ENCODE measurements at regions not wholly inside any gene's neighbourhood (a gene's known extent, or its start where the extent isn't known, plus 50 kb on each side); places are given as distances from the start of the nearest gene placed in this dataset.
"Not testable (repeated sequence)": the region's sequence is repeated elsewhere in the genome, so short reads cannot be mapped to it uniquely, and the experiment has no call there.

DNA sequence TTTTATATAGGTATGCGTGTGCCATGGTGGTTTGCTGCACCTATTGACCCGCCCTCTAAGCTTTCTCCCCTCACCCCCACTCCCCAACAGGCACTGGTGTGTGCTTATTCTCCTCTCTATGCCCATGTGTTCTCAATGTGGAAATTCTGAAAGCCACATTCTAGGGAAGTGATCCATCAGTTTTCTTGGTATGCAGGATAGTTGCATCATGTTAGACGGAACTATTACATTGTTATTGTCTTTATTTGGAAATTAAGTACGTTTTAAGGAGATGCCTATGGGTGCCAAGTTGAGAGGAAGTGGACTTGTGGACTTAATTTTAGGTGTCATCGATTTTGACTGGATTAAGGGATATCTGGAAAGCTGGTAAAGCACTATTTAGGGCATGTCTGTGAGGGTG, 204.6 kb downstream of the RBM46 start:
- H3K4me3 ChIP-seq (ENCODE audit: low read depth, low read length), result no peak overlapping the region
- DNase-seq (ENCODE audit: low read depth), result no peak
- TF ChIP-seq, protein P1, sequence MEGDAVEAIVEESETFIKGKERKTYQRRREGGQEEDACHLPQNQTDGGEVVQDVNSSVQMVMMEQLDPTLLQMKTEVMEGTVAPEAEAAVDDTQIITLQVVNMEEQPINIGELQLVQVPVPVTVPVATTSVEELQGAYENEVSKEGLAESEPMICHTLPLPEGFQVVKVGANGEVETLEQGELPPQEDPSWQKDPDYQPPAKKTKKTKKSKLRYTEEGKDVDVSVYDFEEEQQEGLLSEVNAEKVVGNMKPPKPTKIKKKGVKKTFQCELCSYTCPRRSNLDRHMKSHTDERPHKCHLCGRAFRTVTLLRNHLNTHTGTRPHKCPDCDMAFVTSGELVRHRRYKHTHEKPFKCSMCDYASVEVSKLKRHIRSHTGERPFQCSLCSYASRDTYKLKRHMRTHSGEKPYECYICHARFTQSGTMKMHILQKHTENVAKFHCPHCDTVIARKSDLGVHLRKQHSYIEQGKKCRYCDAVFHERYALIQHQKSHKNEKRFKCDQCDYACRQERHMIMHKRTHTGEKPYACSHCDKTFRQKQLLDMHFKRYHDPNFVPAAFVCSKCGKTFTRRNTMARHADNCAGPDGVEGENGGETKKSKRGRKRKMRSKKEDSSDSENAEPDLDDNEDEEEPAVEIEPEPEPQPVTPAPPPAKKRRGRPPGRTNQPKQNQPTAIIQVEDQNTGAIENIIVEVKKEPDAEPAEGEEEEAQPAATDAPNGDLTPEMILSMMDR (IDR thresholded peaks at IDR 0.05; ENCODE audit: control insufficient read depth, extremely low read depth, insufficient read depth), result no peak

DNA sequence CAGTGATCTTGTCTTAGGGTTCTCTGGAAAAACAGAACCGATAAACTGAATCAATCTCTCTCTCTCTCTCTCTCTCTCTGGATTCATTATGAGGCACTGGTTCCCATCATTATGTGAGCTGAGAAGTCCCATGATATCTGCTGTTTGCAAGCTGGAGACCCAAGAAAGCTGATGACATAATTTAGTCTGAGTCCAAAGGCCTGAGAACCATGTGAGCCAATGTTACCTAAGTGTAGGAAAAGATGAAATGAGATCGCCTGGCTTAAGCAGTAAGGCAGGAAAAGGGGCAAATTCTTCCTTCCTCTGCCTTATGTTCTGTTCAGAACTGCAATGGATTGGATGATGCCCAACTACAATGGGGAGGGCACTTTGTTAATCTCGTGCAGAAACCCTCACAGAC, 207.4 kb downstream of the RBM46 start:
- no peak for DNase-seq (ENCODE audit: low read depth)
- TF ChIP-seq, protein P1 (IDR thresholded peaks at IDR 0.05; ENCODE audit: control insufficient read depth, extremely low read depth, insufficient read depth), result no peak
- no peak overlapping the region for H3K4me3 ChIP-seq (ENCODE audit: low read depth, low read length)

DNA sequence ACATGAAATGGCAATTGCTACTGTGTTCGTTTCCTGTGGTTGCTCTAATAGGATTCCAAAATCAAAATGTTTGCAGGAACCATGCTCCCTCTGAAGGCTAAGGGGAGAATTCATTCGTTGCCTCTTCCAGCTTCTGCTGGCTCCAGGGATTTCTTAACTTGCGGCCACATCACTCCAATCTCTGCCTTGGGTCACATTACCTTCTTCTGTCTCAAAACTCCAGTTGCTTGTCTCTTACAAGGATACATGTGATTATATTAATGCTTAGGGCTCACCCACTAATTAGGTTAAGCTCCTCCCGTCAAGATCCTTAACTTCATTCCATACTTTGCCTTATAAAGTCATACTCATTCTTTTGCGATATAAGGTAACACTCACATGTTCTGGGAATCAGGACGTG, 208.4 kb downstream of the RBM46 start:
- TF ChIP-seq, protein P1 (IDR thresholded peaks at IDR 0.05; ENCODE audit: control insufficient read depth, extremely low read depth, insufficient read depth), result no peak
- no peak for DNase-seq (ENCODE audit: low read depth)
- no peak overlapping the region for H3K4me3 ChIP-seq (ENCODE audit: low read depth, low read length)

DNA sequence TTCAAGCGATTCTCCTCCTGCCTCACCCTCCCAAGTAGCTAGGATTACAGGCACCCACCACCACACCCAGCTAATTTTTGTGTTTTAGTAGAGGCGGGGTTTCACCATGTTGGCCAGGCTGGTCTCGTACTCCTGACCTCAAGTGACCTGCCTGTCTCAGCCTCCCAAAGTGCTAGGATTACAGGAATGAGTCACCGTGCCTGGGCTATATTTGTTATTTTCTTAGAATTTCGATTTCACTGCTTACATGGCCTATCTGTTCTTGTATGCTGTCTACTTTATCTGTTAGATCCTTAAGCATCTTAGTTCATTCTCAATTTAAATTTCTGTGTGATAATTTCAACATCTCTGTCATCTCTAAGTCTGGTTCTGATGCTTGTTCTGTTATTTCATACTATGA, 210.6 kb upstream of the NPY2R start:
- DNase-seq (ENCODE audit: low read depth); H3K4me3 ChIP-seq (ENCODE audit: low read depth, low read length): not testable (repeated sequence)

DNA sequence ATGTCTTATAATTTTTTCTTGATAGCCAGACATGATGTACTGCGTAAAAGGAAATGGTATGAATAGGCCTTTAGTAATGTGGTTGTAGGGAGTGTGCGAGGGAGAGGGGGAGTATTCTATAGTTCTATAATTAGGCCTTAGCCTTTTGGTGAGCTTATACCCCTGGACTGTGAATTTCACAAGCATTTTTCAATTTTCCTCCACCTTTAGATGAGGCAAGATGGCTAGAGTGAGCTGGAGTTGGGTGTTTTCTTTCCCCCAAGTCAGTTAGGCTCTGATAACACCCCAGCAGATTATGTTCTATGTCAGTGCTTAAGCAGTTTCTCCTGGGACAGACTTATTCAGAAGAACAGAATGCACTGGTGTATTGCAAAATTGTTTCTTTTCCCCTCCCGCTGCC, 210.2 kb upstream of the NPY2R start:
- TF ChIP-seq, protein P1 (IDR thresholded peaks at IDR 0.05; ENCODE audit: control insufficient read depth, extremely low read depth, insufficient read depth), result no peak
- no peak overlapping the region for H3K4me3 ChIP-seq (ENCODE audit: low read depth, low read length)
- no peak for DNase-seq (ENCODE audit: low read depth)

DNA sequence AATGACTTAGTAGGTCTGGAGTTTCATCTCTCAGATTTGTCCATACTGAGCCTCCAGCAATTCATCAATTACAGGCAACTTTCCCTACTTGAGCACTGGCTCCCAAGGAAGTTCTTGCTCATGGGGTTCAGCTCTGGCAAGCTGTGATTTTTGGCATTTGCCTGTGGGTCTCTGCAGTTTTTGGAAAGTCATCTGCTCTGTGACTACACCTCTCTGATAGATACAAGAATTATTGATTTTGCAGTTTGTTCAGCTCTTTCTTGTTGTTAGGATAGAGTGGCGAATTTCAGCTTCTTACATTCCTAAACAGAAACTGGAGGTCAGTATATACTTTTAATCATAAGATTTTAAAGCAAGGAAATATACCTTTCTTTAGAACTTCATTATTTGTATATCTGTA, 209.7 kb upstream of the NPY2R start:
- TF ChIP-seq, protein P1 (IDR thresholded peaks at IDR 0.05; ENCODE audit: control insufficient read depth, extremely low read depth, insufficient read depth), result no peak
- H3K4me3 ChIP-seq (ENCODE audit: low read depth, low read length), result no peak overlapping the region
- DNase-seq (ENCODE audit: low read depth), result no peak

DNA sequence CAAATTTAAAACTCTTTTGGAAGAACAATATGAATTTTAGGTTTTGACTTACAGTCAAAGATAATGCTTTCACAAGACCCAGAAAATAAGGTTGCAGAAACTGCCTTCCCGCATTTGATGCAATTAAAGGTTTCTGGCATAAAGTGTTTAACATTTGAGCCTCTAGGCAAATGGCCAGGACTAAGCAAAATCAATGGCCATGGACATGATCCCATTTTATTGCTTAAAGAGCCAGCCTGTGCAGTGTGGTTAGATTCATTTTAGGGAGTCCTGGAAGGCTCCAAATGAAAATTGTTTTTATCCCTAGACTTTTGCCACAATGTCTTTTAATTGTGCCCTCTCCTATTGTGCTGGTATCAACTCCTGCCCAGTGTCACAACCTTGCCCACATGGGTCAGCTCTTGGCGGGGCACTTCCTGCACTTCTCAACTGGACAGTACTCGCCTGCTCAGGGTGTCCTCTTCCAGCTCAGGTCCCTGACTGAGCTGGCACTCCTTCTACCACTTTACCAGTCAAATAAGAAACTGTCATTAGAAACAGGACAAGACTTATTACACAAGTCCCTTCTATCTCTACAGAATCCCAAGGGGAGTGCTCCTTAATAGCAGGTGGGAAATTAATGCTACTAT, 208.4 kb upstream of the NPY2R start:
- TF ChIP-seq, protein P1 (IDR thresholded peaks at IDR 0.05; ENCODE audit: control insufficient read depth, extremely low read depth, insufficient read depth), result no peak
- no peak overlapping the region for H3K4me3 ChIP-seq (ENCODE audit: low read depth, low read length)
- DNase-seq (ENCODE audit: low read depth), result no peak
